ENCODE measurements at regions not wholly inside any gene's neighbourhood (a gene's known extent, or its start where the extent isn't known, plus 50 kb on each side); places are given as distances from the start of the nearest gene placed in this dataset.
"Not testable (repeated sequence)": the region's sequence is repeated elsewhere in the genome, so short reads cannot be mapped to it uniquely, and the experiment has no call there.

DNA sequence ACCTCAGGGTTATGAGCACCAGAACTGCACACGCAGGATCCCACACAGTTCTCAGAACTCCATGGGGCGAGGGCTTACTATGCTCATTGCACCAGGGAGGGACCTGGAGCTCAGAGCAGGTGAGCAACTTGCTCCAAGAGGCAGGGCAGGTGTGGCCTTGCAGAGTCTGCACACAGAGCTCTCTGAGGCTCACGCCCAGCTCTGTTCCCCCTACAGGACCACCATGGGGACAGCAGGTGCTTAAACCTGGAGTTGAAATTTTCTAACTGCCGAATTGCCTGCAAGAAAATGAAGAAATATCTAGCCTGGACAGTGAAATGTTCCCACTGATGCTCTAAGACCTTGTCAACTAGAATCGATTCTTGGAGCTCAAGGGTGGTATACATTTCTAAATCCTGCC, 49.9 kb upstream of the MSMB start:
- not testable (repeated sequence) for DNase-seq (ENCODE audit: low read depth in 2 of 2, low spot score in 1 of 2)

DNA sequence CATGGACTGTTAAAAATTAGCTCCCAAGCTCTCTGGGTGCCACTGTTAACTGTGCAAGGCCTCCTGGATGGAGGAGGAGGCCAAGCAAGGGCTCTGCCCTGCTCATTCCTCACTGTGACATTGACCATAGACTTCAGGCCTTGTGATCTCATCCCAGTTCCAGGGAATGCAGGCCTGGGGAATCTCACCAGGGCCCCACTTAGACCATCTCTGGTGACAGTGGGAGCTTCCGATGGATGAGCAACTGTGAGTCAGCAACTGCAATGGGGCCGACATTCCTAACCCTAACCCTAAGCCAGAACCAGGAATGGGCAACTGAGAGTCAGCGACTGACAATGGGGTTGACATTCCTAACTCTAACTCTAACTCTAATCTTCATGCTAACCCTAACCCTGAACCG, 50.4 kb upstream of the MSMB start:
- DNase-seq (ENCODE audit: low read depth in 2 of 2, low spot score in 1 of 2) = no peak

DNA sequence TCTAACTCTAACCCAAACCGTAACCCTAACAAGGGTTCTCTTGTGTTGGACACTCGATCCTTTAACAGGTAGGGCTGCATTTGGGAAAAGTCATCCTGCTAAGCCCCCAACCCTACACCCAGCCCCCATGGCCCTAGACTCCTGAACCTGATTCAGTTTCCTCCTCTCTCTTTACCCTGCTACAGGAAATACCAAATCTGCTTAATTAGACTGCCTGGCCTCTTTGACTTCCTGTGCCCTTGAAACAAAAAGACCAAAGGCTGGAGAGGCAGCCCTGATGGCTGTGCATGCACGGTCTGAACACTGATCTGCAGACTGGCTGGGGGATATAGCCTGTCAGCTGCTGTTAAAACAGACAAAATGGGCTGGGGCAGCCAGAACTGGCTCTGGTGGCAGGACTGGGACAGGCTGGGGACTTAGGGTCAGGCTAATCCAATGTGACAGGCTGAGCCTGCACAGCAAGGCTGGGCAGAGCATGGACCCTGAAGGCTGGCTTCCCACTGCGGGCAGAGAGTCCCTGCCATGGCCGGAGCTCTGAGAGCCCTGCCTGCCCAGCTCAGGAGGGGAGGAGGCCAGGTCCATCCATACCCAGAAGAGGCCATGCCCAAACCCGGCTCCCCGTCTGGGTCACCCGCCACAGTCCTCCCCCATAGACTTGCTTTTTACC, 51.0 kb upstream of the MSMB start:
- DNase-seq (ENCODE audit: low read depth in 2 of 2, low spot score in 1 of 2) = no peak

DNA sequence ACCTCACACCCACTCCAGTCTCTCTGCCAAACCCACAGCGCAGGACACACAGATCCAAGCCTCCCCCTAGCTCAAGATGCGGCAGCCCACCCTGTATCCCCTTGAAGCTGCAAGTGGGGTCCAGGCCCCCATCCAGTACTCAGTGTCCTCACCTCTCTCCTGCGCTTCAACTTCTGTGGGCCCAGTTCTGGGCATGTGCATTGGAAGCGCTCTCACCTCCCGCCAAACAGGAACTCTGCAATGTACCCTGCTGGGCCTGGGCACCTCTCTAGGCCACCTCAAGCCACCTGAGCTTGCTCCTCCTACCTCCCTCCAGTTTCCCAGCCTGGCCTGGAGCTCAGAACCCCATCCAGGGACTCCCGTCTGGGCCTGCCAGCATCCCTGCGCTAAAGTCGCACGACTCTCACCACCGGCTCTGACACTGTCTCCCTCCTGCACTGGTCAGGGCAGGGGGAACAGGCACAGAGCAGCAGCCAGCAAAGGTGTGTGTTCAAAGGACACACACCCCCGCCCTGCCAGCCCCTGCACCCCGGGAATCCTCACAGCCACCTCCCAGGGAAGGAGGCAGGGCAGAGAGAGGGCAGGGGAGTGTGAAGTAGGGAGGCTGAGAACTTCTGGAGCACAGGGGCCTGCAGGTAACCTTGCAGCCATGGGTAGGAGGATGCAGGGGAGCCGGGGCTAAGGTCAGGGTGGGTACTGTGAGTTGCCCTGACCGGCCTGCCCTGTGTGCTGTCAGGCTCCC, 51.7 kb upstream of the MSMB start:
- DNase-seq (ENCODE audit: low read depth in 2 of 2, low spot score in 1 of 2) = no peak

DNA sequence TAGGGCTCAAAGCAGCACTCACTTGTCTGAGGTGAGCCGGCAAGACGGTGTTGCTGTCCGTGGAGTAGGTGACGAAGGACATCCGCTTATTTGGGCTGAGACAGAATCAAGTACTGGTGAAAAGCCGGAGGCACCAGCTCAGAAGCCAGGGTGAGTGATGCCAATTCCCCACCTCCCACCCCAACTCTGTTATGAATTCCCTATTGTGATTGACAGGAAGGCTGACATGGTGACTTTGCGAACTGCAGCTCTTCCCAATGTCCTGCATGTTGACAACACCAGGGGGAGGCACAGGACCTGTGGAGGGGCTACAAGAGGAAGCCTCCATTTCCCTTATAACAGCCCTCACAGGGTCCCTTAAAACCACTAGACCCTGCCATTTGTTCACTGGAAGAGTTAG, 52.3 kb upstream of the MSMB start:
- no peak for DNase-seq (ENCODE audit: low read depth in 2 of 2, low spot score in 1 of 2)

- not testable (repeated sequence) for DNase-seq (ENCODE audit: low read depth in 2 of 2, low spot score in 1 of 2)
Observed at GRCh38 chr10:46098925-46099324, 52.9 kb upstream of the MSMB start.

- DNase-seq (ENCODE audit: low read depth in 2 of 2, low spot score in 1 of 2) = no peak
Observed at GRCh38 chr10:46104071-46104585, 58.1 kb upstream of the MSMB start.

DNA sequence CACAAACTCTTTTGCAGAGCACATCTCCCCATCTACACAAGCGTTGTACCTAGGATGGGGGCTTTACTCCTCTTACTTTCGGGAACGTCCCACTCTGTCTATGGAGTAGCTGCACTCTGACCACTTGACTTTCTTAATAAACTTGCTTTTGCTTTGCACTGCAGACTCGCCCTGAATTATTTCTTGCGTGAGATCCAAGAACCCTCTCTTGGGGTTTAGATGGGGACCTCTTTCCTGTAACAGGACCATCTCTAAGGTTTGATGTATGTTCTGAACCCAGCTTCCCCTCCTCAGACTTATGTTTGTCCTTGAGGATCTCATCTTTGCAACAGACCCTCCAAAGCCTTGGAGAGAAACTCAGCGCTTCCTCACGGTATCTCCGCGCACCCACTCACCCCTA, 59.3 kb upstream of the MSMB start:
- DNase-seq (ENCODE audit: low read depth in 2 of 2, low spot score in 1 of 2) = not testable (repeated sequence)

GRCh38 chr10:46105856-46106409, 59.9 kb upstream of the MSMB start:
- DNase-seq (ENCODE audit: low read depth in 2 of 2, low spot score in 1 of 2) = not testable (repeated sequence)

GRCh38 chr10:46106410-46107255, 60.6 kb upstream of the MSMB start:
- DNase-seq (ENCODE audit: low read depth in 2 of 2, low spot score in 1 of 2) = no peak

GRCh38 chr10:46108158-46108499, 62.1 kb upstream of the MSMB start:
- not testable (repeated sequence) for DNase-seq (ENCODE audit: low read depth in 2 of 2, low spot score in 1 of 2)

GRCh38 chr10:46154271-46154670, 108.2 kb upstream of the MSMB start:
- DNase-seq (ENCODE audit: low read depth in 2 of 2, low spot score in 1 of 2) = not testable (repeated sequence)

- not testable (repeated sequence) for DNase-seq (ENCODE audit: low read depth in 2 of 2, low spot score in 1 of 2)
Observed at GRCh38 chr10:46154683-46155082, 108.6 kb upstream of the MSMB start.

- DNase-seq (ENCODE audit: low read depth in 2 of 2, low spot score in 1 of 2) = not testable (repeated sequence)
Observed at GRCh38 chr10:46156866-46157265, 110.8 kb upstream of the MSMB start.

- no peak for DNase-seq (ENCODE audit: low read depth in 2 of 2, low spot score in 1 of 2)
Observed at GRCh38 chr10:46169736-46170135, 117.1 kb upstream of the ANTXRL start.

DNA sequence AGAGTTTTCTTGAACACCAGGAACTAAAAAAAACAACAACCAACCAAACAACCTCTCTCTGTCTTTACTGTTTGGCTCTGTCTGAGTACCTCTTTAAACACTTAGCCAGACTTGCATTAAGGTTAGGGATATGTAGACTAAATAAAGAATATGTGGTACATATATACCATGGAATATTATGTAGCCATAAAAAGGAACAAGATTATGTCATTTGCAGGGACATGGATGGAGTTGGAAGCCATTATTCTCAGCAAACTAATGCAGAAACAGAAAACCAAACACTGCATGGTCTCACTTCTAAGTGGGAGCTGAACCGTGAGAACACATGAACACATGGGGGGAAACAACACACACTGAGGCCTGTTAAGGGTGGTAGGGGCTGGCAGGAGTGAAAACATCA, 116.0 kb upstream of the ANTXRL start:
- no peak for DNase-seq (ENCODE audit: low read depth in 2 of 2, low spot score in 1 of 2)

DNA sequence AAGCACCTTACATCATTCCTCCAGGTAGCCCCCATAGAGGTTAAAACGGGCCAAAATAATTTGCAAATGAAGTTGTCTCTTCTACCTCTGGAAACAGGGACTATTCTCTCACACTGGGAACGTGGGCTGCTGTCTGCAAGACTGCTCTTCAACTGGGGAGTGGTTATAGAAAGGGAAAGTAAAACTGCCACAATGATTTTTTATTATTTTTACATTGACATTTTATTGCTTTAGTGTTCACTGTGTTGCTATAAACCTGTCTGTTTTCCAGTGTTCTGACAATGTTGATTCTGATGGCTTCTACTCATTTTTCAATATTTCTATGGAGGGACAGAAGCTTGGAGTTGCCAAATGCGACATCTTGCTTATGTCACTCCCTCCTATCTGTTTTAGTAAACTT, 115.1 kb upstream of the ANTXRL start:
- no peak for DNase-seq (ENCODE audit: low read depth in 2 of 2, low spot score in 1 of 2)

DNA sequence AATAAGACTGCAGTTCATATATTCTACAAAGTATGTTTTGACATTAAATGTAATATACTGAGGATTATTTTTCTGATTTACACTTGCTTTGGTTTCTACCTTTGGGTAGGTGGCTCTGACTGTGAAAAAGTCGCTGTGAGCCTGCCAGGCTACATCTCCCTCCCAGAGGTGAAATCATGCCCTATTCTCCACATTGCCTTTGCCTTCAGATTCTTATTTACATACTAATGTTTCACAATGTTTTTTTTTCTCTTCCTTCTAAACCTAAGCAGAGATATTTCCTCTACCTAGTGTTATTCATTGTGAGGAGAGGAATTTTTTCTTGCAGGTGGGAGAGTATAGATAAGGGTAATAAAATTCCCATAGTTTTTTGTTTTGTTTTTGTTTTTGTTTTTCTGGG, 111.5 kb upstream of the ANTXRL start:
- no peak for DNase-seq (ENCODE audit: low read depth in 2 of 2, low spot score in 1 of 2)

DNA sequence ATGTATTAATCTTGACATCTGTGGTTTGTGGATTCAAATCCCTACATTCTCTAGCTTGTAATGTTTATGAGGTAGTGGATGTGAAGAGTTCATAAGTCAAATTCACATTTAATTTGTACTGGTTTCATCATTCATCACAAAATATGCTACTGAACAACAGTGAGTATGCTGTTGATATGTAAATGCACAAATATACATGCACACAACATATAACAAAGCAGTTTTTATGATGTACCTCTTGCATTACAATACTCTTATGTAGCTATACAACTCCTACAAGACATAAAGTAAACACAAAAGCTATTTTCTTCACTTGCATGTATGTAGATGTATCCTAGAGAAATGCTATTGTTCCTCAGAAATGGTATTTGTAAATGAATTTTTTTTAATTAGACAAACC, 111.0 kb upstream of the ANTXRL start:
- no peak for DNase-seq (ENCODE audit: low read depth in 2 of 2, low spot score in 1 of 2)

- DNase-seq (ENCODE audit: low read depth in 2 of 2, low spot score in 1 of 2) = not testable (repeated sequence)
Observed at GRCh38 chr10:46187431-46187830, 99.4 kb upstream of the ANTXRL start.

- no peak for DNase-seq (ENCODE audit: low read depth in 2 of 2, low spot score in 1 of 2)
Observed at GRCh38 chr10:46197050-46197449, 89.7 kb upstream of the ANTXRL start.

All from stimulated activated CD8-positive, alpha-beta memory T cell treated with anti-CD3 and anti-CD28 coated beads, Interleukin-4, amount 100 ng/mL, for 4 hours (primary cell).